GM12875 (cell line): ENCODE measurements at regions not wholly inside any gene's neighbourhood (a gene's known extent, or its start where the extent isn't known, plus 50 kb on each side); places are given as distances from the start of the nearest gene placed in this dataset.

ENCODE experiments used
- H3K4me3 ChIP-seq: one replicate; pipeline ENCODE4 v1.5.1; 2011; ENCODE audit warnings: low read depth, low read length, control low read depth
- CTCF ChIP-seq: IDR thresholded peaks from 2 replicates; pipeline ENCODE4 v1.5.1; 2011; ENCODE audit warnings: low read depth, mild to moderate bottlenecking, control low read depth, inconsistent platforms, low read length, moderate library complexity, borderline replicate concordance; ENCODE audit not compliant: insufficient read depth

- no peak for TF ChIP-seq CTCF
- no peak overlapping the region for H3K4me3 ChIP-seq
These were observed 73.7 kb upstream of the FGGY start for GRCh38 chr1:59223198-59223597.

- H3K4me3 ChIP-seq, result no peak overlapping the region
- no peak for TF ChIP-seq CTCF
These were observed 72.8 kb upstream of the FGGY start for GRCh38 chr1:59223989-59224634.

- no peak for TF ChIP-seq CTCF
These were observed 71.1 kb upstream of the FGGY start for GRCh38 chr1:59225594-59226316.

GRCh38 chr1:59229138-59229537 lies 67.8 kb upstream of the FGGY start:
- no peak for TF ChIP-seq CTCF
- H3K4me3 ChIP-seq, result no peak overlapping the region

More at GRCh38 chr1:59225594-59226316, 71.1 kb upstream of the FGGY start:
- no peak overlapping the region for H3K4me3 ChIP-seq

- no peak for TF ChIP-seq CTCF
- H3K4me3 ChIP-seq, result no peak overlapping the region
These were observed 66.3 kb upstream of the FGGY start for GRCh38 chr1:59230622-59231021.

GRCh38 chr1:59232216-59232615 lies 64.7 kb upstream of the FGGY start:
- no peak for TF ChIP-seq CTCF
- no peak overlapping the region for H3K4me3 ChIP-seq

GRCh38 chr1:59233444-59233843 lies 63.5 kb upstream of the FGGY start:
- no peak overlapping the region for H3K4me3 ChIP-seq
- TF ChIP-seq CTCF, result no peak
